Aorta (tissue), 5 donors: ENCODE measurements at regions not wholly inside any gene's neighbourhood (a gene's known extent, or its start where the extent isn't known, plus 50 kb on each side); places are given as distances from the start of the nearest gene placed in this dataset.
"Not testable (repeated sequence)": the region's sequence is repeated elsewhere in the genome, so short reads cannot be mapped to it uniquely, and the experiment has no call there.

Experiments used
- ATAC-seq: fragments of 200-7000 bp; cut with Tn5 transposase; one replicate; pipeline ENCODE4 v1.9.1; 2022; ENCODE audit warnings: moderate library complexity; ENCODE audit not compliant: low FRiP score
- DNase-seq, 2 donors: peaks; one replicate each; pipeline ENCODE4 v3.0.0-alpha.2; 2020
- H3K27ac ChIP-seq, 2 donors: one replicate each; pipeline ENCODE4 v1.5.1; 2013; ENCODE audit warnings: low read length in 2 of 2, mild to moderate bottlenecking in 2 of 2, moderate library complexity in 2 of 2, control low read depth in 1 of 2, inconsistent platforms in 1 of 2, low read depth in 1 of 2
- H3K27me3 ChIP-seq, 2 donors: one replicate each; pipeline ENCODE4 v1.6.1; 2013; ENCODE audit warnings: control low read depth in 1 of 2, low read length in 1 of 2, mild to moderate bottlenecking in 1 of 2, moderate library complexity in 1 of 2; ENCODE audit not compliant: insufficient read depth in 2 of 2, control insufficient read depth in 1 of 2
- H3K36me3 ChIP-seq, 2 donors: one replicate each; pipeline ENCODE4 v1.6.1; 2013; ENCODE audit warnings: control low read depth in 1 of 2, low read length in 1 of 2, mild to moderate bottlenecking in 1 of 2; ENCODE audit not compliant: insufficient read depth in 2 of 2, control insufficient read depth in 1 of 2
- H3K4me1 ChIP-seq, 2 donors: one replicate each; pipeline ENCODE4 v1.6.1; 2013; ENCODE audit warnings: low read length in 2 of 2, control low read depth in 1 of 2, mild to moderate bottlenecking in 1 of 2, moderate library complexity in 1 of 2; ENCODE audit not compliant: insufficient read depth in 2 of 2, control insufficient read depth in 1 of 2
- H3K4me3 ChIP-seq, 2 donors: one replicate each; pipeline ENCODE4 v1.5.1; 2013; ENCODE audit warnings: low read length in 2 of 2, control low read depth in 1 of 2, mild to moderate bottlenecking in 1 of 2
- H3K9me3 ChIP-seq: one replicate; pipeline ENCODE4 v1.6.1; 2013; ENCODE audit warnings: mild to moderate bottlenecking, low read length; ENCODE audit not compliant: control insufficient read depth
- WGBS, 2 donors: extraction: QIAGEN DNeasy Blood & Tissue Kit; methylation state at CpG; one replicate each; pipeline ENCODE4 v1.1.7; 2013; 5-methylcytosine and 5-hydroxymethylcytosine counted together
- intact Hi-C, 2 donors: fragments of 100-400 bp; cut with DNase I; formaldehyde crosslinking; loops; one replicate each; pipeline versions ENCODE4 v1.14.2 to v1.15.0; 2022
- donor health status: healthy with polysubstance abuse.
- donor health status: Bipolar disorder and iron deficiency.
- donor health status: DM: no; HTN: no; CAD: no.
- donor health status: DM: no; HTN: no; CAD: no.
- donor health status: DM: yes; HTN: yes; CAD: no.

DNA sequence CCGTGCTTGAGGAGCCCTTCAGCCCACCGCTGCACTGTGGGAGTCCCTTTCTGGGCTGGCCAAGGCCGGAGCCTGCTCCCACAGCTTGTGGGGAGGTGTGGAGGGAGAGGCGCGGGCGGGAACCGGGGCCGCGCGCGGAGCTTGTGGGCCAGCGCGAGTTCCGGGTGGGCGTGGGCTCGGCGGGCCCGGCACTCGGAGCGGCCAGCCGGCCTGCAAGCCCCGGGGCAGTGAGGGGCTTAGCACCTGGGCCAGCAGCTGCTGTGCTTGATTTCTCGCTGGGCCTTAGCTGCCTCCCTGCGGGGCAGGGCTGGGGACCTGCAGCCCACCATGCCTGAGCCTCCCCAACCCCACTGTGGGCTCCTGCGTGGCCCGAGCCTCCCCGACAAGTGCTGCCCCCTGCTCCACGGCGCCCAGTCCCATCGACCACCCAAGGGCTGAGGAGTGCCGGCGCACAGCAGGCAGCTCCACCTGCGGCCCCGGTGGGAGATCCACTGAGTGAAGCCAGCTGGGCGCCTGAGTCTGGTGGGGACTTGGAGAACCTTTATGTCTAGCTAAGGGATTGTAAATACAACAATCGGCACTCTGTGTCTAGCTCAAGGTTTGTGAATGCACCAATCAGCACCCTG lies 79.0 kb upstream of the KCNAB1 start:
- not testable (repeated sequence) for ATAC-seq, DNase-seq, H3K27ac ChIP-seq, H3K36me3 ChIP-seq, H3K4me1 ChIP-seq, H3K4me3 ChIP-seq, H3K27me3 ChIP-seq, H3K9me3 ChIP-seq
- intact Hi-C loops = loop anchor here (5.0 to 10.0 kb wide), 4 partner anchors 463 to 1096 kb away; no protein-coding TSS in a partner anchor
- WGBS, 2 donors = 94 to 96% methylated on average over 34 to 36 of the region's 36 CpGs

DNA sequence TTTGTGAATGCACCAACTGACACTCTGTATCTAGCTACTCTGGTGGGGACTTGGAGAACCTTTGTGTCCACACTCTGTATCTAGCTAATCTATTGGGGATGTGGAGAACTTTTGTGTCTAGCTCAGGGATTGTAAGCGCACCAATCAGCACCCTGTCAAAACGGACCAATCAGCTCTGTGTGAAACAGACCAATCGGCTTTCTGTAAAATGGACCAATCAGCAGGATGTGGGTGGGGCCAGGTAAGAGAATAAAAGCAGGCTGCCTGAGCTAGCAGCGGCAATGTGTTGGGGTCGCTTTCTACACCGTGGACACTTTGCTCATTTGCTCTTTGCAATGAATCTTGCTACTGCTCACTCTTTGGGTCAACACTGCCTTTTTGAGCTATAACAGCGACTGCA lies 78.5 kb upstream of the KCNAB1 start:
- H3K4me3 ChIP-seq, ATAC-seq, H3K27ac ChIP-seq, H3K9me3 ChIP-seq, H3K27me3 ChIP-seq, H3K4me1 ChIP-seq, DNase-seq, H3K36me3 ChIP-seq: not testable (repeated sequence)
- WGBS, 2 donors = 88 to 93% methylated on average over 7 of the region's 7 CpGs
- intact Hi-C loops = loop anchor here (5.0 to 10.0 kb wide), 4 partner anchors 463 to 1095 kb away; no protein-coding TSS in a partner anchor

DNA sequence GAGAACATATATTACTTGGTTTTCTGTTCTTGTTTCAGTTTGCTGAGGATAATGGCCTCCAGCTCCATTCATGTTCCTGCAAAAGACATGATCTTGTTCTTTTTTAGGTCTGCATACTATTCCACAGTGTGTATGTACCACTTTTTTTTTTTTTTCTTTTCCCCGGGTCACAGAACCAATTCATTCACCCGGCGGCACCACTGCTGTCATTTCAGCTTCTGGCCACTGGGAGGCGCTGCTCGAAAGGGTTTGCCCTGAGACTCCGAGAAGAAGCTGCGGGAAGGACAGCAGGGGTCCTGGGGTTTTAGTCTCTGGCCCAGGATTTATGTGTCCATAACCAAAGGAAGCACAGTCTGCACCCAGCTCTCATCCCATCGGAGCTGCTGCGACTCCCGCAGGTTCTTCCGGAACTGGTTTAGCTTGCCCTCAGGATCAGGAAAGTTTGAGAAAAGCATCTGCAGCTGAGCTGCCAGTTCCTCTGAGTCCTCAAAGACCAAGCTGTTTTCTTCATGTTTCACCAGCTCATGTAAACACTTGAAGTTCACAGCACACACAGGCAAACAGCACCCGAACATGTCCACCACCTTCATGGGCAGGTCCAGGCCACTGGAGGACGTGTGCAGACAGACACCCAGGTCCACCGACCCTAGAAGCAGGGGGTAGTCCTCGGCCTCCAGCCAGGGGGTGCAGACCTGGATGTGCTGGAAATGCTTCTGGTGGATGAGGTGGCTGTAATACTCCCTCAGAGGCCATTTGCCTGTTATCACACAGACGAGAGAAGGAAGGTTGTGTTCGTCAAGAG lies 76.3 kb upstream of the KCNAB1 start:
- H3K27ac ChIP-seq, H3K4me1 ChIP-seq, H3K27me3 ChIP-seq, H3K4me3 ChIP-seq, H3K9me3 ChIP-seq, H3K36me3 ChIP-seq: not testable (repeated sequence)
- WGBS, 2 donors = 38 to 41% methylated on average over 17 of the region's 17 CpGs
- intact Hi-C loops = loop anchor here (2.0 to 10.0 kb wide), 5 partner anchors 461 to 1093 kb away; no protein-coding TSS in a partner anchor
- ATAC-seq = peak; percentile 19
- DNase-seq = peak; percentile 71 to 85

DNA sequence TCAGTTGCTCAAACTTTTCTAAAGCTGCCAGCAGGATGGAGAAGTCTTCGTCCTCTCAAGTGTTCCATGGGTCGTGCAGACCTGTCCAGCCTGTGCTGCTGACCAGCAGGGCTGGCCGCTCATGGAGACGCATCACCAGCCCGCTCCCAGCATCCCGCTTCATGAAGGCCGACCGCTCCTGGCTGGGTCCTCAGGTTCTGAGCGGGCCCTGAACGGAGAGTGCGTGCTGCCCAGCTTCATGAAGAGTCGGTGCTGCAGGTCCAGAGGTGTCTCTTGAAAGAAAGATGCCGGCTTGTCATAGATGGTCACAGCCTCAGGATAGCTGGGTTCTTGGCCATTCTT lies 75.8 kb upstream of the KCNAB1 start:
- intact Hi-C loops = loop anchor here (2.0 to 10.0 kb wide), 5 partner anchors 460 to 1093 kb away; no protein-coding TSS in a partner anchor
- Histone ChIP-seq H3K27ac (no peak overlapping the region), H3K27me3 (no peaks in the 10 kb centered on the region), H3K36me3 (no peaks in the 10 kb centered on the region), H3K4me1 (no peaks in the 10 kb centered on the region), H3K4me3 (no peak overlapping the region), H3K9me3 (no peaks in the 10 kb centered on the region)
- ATAC-seq (peak; percentile 36), DNase-seq (no peak)
- WGBS, 2 donors = 95 to 97% methylated on average over 13 of the region's 13 CpGs

DNA sequence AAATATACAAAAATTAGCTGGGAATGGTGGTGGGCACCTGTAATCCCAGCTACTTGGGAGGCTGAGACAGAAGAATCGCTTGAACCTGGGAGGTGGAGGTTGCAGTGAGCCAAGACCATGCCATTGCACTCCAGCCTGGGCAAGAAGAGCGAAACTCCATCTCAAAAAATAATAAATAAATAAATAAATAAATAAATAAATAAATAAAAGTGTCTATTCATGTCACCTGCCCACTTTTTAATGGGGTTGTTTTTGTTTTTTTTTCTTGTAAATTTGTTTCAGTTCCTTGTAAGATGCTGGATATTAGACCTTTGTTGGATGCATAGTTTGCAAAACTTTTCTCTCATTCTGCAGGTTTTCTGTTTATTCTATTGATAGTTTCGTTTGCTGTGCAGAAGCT lies 71.9 kb upstream of the KCNAB1 start:
- H3K27me3 ChIP-seq, H3K27ac ChIP-seq, DNase-seq, ATAC-seq, H3K36me3 ChIP-seq, H3K4me3 ChIP-seq, H3K9me3 ChIP-seq, H3K4me1 ChIP-seq: not testable (repeated sequence)
- intact Hi-C loops = loop anchor here (5.0 to 10.0 kb wide), 5 partner anchors 89 to 1036 kb away; no protein-coding TSS in a partner anchor
- 93 to 98% methylated on average over 3 of the region's 3 CpGs for WGBS, 2 donors

DNA sequence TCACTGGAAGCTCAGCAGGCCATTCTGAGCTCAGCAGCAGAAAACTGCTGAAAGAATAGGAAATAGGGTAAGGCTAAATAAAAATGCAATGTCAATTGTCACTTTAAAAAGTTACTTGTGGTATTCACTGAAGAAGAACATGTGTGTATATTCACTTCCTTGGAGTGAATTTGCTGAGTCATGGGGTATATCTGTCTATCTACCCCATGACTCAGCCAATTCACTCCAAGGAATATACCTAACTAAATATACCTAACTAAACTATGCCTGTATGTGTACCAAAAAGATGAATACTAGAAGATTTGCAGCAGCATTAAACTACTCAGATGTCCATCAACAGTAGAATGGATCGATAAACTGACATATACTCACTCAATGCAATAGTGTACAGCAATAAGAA lies 69.5 kb upstream of the KCNAB1 start:
- ATAC-seq = no peak
- Histone ChIP-seq H3K4me1 (no peaks in the 10 kb centered on the region), H3K27ac (no peak overlapping the region), H3K27me3 (no peaks in the 10 kb centered on the region), H3K9me3 (no peaks in the 10 kb centered on the region), H3K4me3 (no peak overlapping the region), H3K36me3 (no peaks in the 10 kb centered on the region)
- WGBS, 2 donors = 95 to 100% methylated on average over 1 of the region's 1 CpG
- intact Hi-C loops = no loop called here
- DNase-seq = no peak

DNA sequence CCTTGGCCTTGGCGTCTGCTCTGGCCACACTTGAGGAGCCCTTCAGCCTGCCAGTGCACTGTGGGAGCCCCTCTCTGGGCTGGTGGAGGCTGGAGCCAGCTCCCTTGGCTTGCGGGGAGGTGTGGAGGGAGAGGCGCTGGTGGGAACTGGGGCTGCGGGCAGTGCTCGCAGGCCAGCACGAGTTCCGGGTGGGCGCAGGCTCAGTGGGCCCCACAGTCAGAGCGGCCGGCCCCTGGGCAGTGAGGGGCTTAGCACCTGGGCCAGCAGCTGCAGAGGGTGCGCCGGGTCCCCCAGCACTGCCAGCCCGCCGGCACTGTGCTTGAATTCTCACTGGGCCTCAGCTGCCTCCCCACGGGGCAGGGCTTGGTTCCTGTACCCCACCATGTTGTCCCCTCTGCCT lies 68.7 kb upstream of the KCNAB1 start:
- ATAC-seq (no peak), DNase-seq (no peak)
- intact Hi-C loops = no loop called here
- Histone ChIP-seq H3K36me3 (no peaks in the 10 kb centered on the region), H3K4me3 (no peak overlapping the region), H3K27ac (no peak overlapping the region), H3K27me3 (no peaks in the 10 kb centered on the region), H3K9me3 (no peaks in the 10 kb centered on the region), H3K4me1 (no peaks in the 10 kb centered on the region)
- WGBS, 2 donors = 96 to 98% methylated on average over 12 to 15 of the region's 15 CpGs

DNA sequence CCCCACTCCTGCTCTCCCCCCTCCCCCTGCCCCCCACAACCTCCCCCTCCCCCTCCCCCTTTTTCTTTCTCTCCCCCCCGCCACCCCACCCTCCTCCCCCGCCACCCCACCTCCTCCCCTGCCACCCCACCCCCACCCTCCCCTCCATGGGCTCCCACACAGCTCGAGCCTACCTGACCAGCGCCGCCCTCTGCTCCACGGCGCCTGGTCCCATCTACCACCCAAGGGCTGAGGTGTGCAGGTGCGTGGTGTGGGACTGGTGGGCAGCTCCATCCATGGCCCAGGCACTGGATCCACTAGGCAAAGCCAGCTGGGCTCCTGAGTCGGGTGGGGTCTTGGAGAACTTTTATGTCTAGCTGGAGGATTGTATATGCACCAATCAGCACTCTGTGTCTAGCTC lies 68.3 kb upstream of the KCNAB1 start:
- DNase-seq = no peak
- Histone ChIP-seq H3K27me3 (no peaks in the 10 kb centered on the region), H3K27ac (no peak overlapping the region), H3K4me1 (no peaks in the 10 kb centered on the region), H3K4me3 (no peak overlapping the region), H3K36me3 (no peaks in the 10 kb centered on the region), H3K9me3 (no peaks in the 10 kb centered on the region)
- intact Hi-C loops = no loop called here
- no peak for ATAC-seq
- 89 to 100% methylated on average over 7 of the region's 9 CpGs for WGBS, 2 donors
